ENCODE measurements at regions not wholly inside any gene's neighbourhood (a gene's known extent, or its start where the extent isn't known, plus 50 kb on each side); places are given as distances from the start of the nearest gene placed in this dataset.

DNA sequence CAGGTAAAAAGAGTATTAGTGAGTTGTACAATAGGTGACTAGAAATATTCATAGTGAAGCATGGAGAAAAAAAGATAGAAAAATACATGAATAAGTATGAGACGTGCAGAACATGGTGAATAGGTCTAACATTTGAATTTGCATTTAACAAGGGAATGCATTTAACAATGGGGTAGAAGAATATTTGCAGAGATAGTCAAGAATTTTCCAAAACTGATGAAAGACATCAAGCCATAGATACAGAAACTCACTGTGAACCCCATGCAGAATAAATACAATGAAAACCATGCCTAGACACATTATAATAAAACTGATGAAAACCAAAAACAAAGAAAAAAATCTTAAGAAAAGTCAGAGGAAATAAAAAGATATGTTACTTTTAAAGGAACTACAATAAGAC lies 184.8 kb downstream of the KTN1 start:
- TF ChIP-seq CTCF (conservative IDR thresholded peaks at IDR 0.05) (no peak), ZFX (IDR thresholded peaks at IDR 0.05) (no peak)
